Right hindlimb (tissue), 1 donor: ENCODE measurements at regions not wholly inside any gene's neighbourhood (a gene's known extent, or its start where the extent isn't known, plus 50 kb on each side); places are given as distances from the start of the nearest gene placed in this dataset.
"Not testable (repeated sequence)": the region's sequence is repeated elsewhere in the genome, so short reads cannot be mapped to it uniquely, and the experiment has no call there.

Source experiments
- DNase-seq: peaks from one replicate; pipeline ENCODE4 v3.0.0-alpha.2; 2018

GRCh38 chr1:222021129-222021528, 279.2 kb upstream of the DUSP10 start:
- no peak for DNase-seq

- DNase-seq, result no peak
Measured at GRCh38 chr1:222020553-222020952, 278.7 kb upstream of the DUSP10 start.

- DNase-seq, result no peak
Measured at GRCh38 chr1:222019029-222019428, 277.1 kb upstream of the DUSP10 start.

- no peak for DNase-seq
Measured at GRCh38 chr1:222018041-222018440, 276.2 kb upstream of the DUSP10 start.

- no peak for DNase-seq
Measured at GRCh38 chr1:222015686-222016085, 273.8 kb upstream of the DUSP10 start.

- DNase-seq, result no peak
Measured at GRCh38 chr1:222014001-222014400, 272.1 kb upstream of the DUSP10 start.

- DNase-seq, result no peak
Measured at GRCh38 chr1:222012816-222013215, 270.9 kb upstream of the DUSP10 start.

GRCh38 chr1:222010306-222010705, 268.4 kb upstream of the DUSP10 start:
- no peak for DNase-seq

GRCh38 chr1:222009105-222009730, 267.3 kb upstream of the DUSP10 start:
- no peak for DNase-seq

GRCh38 chr1:222006715-222007114, 264.8 kb upstream of the DUSP10 start:
- DNase-seq, result no peak

- DNase-seq, result no peak
Measured at GRCh38 chr1:222004784-222005183, 262.9 kb upstream of the DUSP10 start.

GRCh38 chr1:222004034-222004433, 262.1 kb upstream of the DUSP10 start:
- DNase-seq, result no peak

GRCh38 chr1:222002503-222002902, 260.6 kb upstream of the DUSP10 start:
- no peak for DNase-seq

- DNase-seq, result no peak
Measured at GRCh38 chr1:222000131-222000530, 258.2 kb upstream of the DUSP10 start.

GRCh38 chr1:221998781-221999180, 256.9 kb upstream of the DUSP10 start:
- no peak for DNase-seq

GRCh38 chr1:221998186-221998612, 256.3 kb upstream of the DUSP10 start:
- DNase-seq, result no peak

- not testable (repeated sequence) for DNase-seq
Measured at GRCh38 chr1:221997012-221997411, 255.1 kb upstream of the DUSP10 start.

GRCh38 chr1:221994939-221995338, 253.1 kb upstream of the DUSP10 start:
- DNase-seq, result no peak

GRCh38 chr1:221994274-221994698, 252.4 kb upstream of the DUSP10 start:
- DNase-seq, result no peak

- DNase-seq, result no peak
Measured at GRCh38 chr1:221993444-221993948, 251.6 kb upstream of the DUSP10 start.

GRCh38 chr1:221992427-221992826, 250.5 kb upstream of the DUSP10 start:
- no peak for DNase-seq

GRCh38 chr1:221991221-221991620, 249.3 kb upstream of the DUSP10 start:
- no peak for DNase-seq

GRCh38 chr1:221989741-221990140, 247.9 kb upstream of the DUSP10 start:
- no peak for DNase-seq

GRCh38 chr1:221988829-221989228, 246.9 kb upstream of the DUSP10 start:
- DNase-seq, result no peak

- no peak for DNase-seq
Measured at GRCh38 chr1:221987860-221988520, 246.1 kb upstream of the DUSP10 start.
